SK-MEL-5 (cell line): ENCODE measurements at regions not wholly inside any gene's neighbourhood (a gene's known extent, or its start where the extent isn't known, plus 50 kb on each side); places are given as distances from the start of the nearest gene placed in this dataset.
A peak's percentile ranks its signal among the peaks of the same experiment; 100 is the strongest.

Source experiments
- DNase-seq: peaks from one replicate; pipeline ENCODE4 v3.0.0-alpha.2; 2016; ENCODE audit warnings: low read depth, low spot score
- in situ Hi-C: cut with HindIII; loops from 2 replicates; pipeline ENCODE4 v1.10.0; 2016; ENCODE audit warnings: low sequenced_read_pairs, high pct_unique_total_duplicates, low pct_unique_long_range_greater_than_20kb

GRCh38 chr16:50440531-50440930, 71.7 kb upstream of the BRD7 start:
- DNase-seq: no peak
- in situ Hi-C loops: no loop called here

DNA sequence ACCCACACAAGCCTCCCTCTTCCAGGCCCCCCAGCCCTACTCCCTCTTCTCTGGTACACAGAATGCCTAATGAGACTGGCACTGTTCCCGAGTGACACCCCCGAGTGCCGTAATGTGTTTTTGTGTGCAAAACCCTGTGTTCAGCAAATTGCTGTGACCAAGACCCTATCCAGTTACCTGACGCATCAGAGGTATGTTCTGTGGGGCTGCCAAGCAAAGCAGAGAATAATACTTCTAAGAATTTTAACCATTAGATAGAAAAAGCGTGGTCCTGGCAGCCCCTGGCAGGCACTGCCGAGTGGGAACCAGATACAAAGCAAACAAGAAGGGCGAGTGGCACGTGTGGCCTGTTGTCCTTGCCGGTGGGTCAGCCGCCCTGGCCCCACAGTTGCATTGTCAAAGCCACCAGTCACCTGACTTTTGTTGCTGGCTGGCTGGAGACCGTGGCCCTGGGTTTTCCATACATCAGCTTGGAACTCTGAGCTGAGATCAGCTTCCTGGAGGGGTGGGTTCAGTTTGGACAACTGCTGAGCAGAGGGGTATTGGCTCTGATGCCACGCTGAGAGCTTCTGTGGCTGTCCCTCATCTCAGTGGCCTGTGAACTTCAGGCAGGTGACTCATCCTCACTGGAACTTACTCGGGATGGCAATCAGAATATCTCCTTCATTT, 69.1 kb upstream of the BRD7 start:
- DNase-seq: no peak
- in situ Hi-C loops: no loop called here

DNA sequence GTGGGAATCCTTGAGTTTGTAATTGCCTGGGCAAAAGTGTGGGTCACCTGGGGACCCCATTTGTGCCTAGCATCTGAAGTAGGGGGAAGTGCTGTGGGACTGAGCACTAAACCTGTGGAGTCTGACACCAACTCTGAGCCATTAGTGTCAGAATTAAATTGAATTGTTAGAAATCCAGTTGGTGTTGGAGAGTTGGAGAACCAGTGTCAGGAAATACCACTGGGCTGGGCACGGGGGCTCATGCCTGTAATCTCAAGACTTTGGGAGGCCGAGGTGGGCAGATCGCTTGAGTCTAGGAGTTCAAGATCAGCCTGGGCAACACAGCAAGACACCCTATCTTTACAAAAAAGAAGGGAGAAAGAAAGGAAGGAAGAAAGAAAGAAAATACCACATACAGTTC, 67.5 kb upstream of the BRD7 start:
- in situ Hi-C loops: no loop called here
- DNase-seq: no peak

DNA sequence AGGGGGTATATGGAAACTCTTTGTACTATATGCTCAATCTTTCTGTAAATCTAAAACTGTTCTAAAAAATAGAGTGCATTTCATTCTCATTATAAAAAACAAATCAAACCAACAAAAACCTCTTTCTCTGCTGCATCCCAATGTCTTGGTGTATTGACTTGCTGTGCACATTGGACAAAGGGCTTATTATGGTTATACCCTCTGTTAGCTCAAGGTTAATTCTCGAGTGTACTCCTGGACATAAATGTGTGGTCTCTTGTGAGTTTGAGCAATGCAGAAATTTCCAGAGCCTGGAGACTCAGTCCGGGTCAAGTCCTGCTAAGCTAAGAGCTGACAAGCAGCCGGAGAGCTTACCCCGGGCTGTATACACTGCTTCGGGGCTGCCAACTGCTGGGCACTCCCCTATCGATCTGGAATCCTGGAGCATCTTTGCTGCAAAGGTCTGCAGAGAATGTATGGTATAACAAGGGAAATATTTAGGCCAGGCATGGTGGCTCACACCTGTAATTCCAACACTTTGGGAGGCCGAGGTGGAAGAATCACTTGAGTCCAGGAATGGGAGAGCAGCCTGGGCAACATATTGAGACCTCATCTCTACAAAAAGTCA, 66.2 kb upstream of the BRD7 start:
- in situ Hi-C loops: no loop called here
- DNase-seq: peak; percentile 69

DNA sequence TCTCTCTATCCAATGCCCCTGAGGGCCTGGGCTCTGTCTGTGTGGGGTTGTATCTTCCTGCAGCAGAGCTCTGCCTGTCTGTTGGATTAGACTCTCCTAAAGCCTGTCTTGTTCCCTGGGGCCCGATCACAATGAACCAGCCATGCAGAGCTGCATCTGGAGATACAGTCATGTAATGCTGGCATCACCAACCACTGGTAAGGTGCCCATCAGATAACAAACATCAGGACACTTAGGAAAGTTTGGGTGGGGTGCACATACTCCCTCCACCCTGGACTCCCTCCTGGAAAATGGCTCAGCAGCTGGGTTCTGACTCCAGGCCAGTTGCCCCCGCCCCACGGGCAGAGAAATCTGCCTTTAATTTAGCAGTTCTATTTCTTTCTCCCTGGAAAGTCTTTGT, 61.3 kb upstream of the BRD7 start:
- in situ Hi-C loops: no loop called here
- no peak for DNase-seq

- DNase-seq: no peak
- in situ Hi-C loops: no loop called here
These were observed 60.0 kb upstream of the BRD7 start for GRCh38 chr16:50428742-50429141.

DNA sequence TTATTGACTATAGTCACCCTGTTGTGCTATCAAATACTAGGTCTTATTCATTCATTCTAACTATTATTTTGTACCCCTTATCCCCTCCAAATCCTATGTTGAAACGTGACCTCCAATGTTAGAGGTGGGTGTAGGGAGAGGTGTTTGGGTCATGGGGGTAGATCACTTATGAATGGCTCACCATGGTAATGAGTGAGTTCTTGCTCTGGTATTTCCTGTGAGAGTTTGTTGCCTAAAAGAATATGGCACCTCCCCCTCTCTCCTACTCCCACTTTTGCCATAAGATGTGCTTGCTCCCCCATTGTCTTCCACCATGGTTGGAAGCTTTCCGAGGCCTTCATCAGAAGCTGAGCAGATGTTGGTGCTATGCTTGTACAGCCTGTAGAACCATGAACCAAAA, 59.3 kb upstream of the BRD7 start:
- DNase-seq: no peak
- in situ Hi-C loops: no loop called here

GRCh38 chr16:50427107-50427506, 58.3 kb upstream of the BRD7 start:
- in situ Hi-C loops: no loop called here
- no peak for DNase-seq

- in situ Hi-C loops: no loop called here
- DNase-seq: no peak
These were observed 56.9 kb upstream of the BRD7 start for GRCh38 chr16:50425648-50426047.

DNA sequence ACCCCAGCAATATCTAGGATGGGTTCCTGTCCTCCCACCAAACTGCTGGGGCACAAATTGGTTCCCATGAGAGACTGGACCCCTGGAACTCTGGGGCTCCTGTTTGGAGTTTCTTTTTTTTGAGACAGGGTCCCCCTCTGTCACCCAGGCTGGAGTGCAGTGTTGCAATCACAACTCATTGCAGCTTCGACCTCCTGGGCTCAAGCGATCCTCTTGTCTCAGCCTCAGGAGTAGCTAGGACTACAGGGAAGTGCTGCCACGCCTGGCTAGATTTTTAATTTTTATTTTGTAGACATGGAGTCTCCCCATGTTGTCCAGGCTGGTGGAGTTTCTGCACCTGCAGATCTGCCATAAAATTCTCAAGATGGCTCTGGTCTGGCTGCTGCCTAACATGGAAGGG, 56.3 kb upstream of the BRD7 start:
- no peak for DNase-seq
- in situ Hi-C loops: no loop called here

GRCh38 chr16:50422926-50423325, 54.1 kb upstream of the BRD7 start:
- DNase-seq: no peak
- in situ Hi-C loops: no loop called here

DNA sequence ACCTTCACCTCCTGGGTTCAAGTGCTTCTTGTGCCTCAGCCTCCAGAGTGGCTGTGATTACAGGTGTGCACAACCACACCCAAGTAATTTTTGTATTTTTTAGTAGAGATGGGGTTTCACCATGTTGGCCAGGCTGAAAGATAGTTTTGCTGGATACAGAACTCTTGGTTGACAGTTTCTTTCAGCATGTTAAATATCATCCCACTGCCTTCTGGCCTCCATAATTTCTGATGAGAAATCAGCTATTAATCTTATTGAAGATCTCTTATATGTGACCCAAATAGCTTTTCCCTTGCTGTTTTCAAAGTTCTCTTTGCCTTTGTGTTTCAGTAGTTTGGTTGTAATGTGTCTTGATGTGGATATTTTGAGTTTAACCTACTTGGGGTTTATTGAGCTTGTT, 50.3 kb upstream of the BRD7 start:
- DNase-seq: no peak
- in situ Hi-C loops: no loop called here
